ENCODE measurements at regions not wholly inside any gene's neighbourhood (a gene's known extent, or its start where the extent isn't known, plus 50 kb on each side); places are given as distances from the start of the nearest gene placed in this dataset.
"Not testable (repeated sequence)": the region's sequence is repeated elsewhere in the genome, so short reads cannot be mapped to it uniquely, and the experiment has no call there.

DNA sequence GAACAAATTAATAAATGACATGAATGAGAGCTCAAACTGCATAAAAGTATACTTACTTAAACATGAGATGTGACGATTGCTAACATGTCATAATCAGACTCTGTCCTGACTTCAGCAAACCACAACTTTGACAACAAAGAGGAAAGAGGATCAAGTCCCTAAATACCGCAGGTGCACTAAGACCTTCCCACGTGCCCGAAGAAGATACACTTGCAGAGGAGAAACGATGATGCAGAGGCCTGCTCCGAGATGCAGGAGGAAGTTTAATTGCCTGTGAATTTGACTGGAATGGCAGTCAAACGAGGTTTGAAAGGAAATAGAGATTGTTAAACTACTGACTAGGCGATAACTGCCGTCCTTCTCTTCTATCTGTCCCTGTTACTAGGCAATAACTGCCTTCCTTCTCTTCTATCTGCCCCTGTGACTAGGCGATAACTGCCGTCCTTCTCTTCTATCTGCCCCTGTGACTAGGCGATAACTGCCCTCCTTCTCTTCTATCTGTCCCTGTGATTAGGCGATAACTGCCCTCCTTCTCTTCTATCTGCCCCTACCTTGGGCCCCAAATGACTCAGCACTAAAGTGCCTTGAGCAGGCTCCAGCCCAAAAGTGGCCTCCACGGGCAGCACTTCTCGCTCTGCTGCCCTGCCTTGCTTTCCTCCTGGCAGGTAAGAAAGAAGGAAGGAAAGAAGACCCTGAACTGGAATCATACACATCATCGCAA is 2226.0 kb upstream of the DEFB115 start:
- not testable (repeated sequence) for DNase-seq (ENCODE audit: low read depth)

DNA sequence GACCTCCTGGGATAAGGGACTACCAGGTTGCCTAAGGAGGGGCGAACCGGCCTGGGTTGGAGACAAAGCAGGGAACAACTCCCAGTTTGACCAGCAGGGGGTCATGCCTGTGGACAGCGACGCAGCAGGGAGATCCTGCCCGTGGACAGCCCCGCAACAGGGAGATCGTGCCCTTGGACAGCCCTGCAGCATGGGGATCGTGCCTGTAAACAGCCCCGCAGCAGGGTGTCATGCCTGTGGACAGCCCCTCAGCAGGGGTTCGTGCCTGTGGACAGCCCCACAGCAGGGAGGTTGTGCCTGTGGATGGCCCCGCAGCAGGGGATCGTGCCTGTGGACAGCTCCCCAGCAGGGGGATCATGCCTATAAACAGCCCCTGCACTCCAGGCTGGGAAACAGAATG is 2213.2 kb upstream of the DEFB115 start:
- not testable (repeated sequence) for DNase-seq (ENCODE audit: low read depth)

DNA sequence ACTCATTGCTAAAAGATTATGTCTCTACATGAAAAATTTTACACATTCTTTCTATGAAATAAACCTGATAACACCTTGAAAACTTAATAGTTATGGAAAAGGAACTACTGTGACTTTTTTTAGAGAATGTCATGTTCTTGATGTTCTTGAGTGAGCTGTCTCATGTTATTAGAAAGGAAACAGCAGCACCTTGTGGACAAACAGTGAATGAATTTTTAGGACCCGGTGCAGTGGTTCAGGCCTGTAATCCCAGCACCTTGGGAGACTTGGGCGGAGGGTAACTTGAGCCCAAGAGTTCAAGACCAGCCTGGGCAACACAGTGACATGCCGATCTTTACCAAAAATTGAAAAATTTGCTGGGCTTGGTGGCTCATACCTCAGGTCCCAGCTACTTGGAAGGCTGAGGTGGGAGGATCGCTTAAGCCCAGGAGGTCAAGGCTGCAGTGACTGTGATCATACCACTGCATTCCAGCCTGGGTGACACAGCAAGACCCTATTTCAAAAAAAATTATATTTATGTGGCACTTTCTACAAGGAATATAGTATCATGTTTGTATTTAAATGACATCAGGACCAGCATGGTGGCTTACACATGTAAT is 2207.4 kb upstream of the DEFB115 start:
- DNase-seq (ENCODE audit: low read depth), result peak; percentile 5

DNA sequence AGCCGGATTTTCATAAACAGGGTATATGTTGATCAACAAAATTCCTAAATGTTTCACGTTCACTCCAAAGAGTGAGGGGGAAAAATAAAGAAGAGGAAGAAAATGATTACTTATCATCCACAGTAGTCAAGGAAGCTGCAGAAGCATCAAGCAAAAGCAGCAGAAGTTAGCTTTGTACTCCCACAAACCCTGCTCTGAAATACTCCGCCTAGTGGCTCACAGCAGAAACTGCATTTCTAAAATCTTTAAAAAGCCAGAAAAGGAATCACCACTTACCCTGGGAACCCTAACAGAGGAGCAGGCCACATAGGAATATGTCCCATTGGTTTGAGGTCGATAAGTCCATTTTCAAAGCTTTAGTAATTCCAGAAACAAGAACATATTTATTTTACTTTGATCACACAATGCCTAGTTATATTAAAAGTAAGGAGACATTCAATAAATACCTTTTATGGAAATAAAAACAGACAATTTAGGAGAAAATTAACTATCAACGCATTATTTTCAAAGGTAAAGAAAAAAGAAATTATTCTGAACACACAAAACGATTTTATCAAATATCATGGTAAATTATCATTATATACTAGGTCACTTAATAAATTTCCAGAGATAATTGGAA is 2199.5 kb upstream of the DEFB115 start:
- DNase-seq (ENCODE audit: low read depth), result not testable (repeated sequence)

DNA sequence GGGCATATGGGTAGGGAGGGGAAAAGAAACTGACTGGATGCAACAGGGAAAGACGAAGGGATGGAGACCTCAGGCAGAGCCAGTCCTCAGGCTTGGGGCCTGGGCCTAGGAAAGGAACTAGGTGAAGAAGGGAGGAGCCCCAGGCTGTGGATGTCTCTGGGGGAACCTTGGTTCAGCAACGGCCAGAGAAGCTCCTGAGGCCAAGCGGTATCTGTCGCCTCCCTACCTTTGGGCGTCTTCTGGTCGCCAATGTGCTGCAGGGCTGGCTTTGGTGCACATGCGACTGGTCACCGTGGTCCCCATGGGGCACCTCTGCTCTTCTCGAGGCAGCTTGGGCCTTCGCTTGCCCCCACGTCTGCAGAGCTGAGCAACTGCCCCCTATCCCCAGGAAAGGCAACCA is 2195.0 kb upstream of the DEFB115 start:
- DNase-seq (ENCODE audit: low read depth), result not testable (repeated sequence)

DNA sequence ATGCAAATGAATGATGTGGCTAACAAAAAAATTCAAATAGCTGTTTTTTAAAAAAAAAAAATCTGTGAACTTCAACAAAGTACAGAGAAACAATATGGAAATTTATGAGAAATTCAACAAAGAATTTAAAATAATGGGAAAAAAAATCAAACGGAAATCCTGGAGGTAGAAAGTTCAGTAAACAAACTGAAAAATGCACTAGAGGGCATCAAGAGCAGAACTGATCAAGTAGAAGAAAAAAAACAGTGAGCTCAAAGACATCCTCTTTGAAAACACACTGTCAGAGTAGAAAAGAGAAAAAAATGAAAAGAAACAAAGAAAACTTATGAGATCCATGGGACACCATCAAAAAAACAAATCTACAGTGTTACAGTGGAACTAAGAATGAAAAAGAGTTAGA is 2191.1 kb upstream of the DEFB115 start:
- not testable (repeated sequence) for DNase-seq (ENCODE audit: low read depth)

DNA sequence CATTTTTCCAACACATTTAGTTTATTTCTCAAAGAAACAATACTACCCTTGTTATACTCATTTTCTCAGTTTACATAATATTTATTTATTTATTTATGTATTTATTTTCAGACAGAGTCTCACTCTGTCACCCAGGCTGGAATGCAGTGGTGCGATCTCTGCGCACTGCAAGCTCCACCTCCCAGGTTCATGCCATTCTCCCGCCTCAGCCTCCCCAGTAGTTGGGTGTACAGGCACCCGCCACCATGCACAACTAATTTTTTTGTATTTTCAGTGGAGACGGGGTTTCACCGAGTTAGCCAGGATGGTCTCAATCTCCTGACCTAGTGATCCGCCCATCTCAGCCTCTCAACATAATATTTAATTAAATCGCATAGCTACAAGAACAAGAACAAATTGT is 2183.8 kb upstream of the DEFB115 start:
- DNase-seq (ENCODE audit: low read depth), result not testable (repeated sequence)

DNA sequence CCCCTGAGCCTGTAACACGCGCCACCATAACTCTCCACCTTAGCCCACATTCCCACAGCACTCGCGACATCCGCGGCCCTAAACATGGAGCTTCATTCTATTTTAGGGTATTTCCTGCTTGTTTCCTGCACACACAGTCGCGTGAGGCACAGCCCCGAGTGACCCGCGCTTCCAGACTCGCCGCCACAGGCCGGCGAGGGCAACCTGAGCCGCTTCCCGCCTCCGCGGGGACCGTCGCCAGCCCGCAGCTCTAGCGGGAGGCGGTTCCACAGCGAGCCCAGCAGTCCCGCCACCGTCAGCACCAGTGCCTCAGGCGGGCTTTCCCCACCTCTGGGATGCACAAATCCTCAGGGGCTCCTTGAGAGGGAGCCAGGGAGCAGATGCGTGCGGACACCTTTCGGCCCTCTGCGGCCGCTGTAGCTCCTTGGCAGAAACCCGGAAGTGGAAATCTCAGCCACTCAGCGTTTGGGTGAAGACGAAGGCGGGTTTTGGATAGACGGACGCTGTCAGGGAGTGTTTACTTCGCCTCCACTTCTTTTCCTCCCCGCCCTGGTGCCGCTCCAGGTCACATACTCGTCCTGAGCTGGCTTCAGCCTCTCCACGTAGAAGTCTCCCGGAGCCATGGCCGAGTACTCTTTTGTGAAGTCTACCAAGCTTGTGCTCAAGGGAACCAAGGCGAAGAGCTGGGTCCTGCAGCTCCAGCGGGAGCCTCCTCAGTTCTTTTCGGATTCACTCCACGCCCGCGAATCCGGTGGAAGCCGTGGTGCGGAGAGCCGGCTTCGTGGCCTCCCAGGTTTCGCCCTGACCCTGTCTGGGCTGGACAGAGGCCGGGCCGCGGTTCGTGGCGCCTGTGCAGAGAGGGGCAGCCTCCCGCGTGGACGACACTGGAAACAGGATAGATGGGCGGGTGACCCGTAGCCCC is 2177.4 kb upstream of the DEFB115 start:
- DNase-seq (ENCODE audit: low read depth), result peak; percentile 95

DNA sequence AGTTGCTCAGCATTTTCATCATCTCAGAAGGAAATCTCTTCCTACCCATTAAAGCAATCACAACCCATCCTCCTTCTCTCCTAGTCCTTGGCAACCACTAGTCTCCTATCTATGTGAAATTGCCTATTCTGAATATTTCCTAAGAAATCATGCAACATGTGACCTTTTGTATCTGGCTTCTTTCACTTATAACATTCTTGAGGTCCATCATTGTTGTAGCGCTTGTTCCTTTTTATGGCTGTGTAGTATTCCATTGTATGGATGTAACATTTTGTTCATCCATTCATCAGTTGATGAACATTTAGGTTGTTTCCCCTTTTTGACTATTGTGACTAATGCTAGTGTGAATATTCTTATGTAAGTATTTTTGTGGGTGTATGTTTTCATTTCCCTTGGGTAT is 2175.8 kb upstream of the DEFB115 start:
- DNase-seq (ENCODE audit: low read depth), result not testable (repeated sequence)

DNA sequence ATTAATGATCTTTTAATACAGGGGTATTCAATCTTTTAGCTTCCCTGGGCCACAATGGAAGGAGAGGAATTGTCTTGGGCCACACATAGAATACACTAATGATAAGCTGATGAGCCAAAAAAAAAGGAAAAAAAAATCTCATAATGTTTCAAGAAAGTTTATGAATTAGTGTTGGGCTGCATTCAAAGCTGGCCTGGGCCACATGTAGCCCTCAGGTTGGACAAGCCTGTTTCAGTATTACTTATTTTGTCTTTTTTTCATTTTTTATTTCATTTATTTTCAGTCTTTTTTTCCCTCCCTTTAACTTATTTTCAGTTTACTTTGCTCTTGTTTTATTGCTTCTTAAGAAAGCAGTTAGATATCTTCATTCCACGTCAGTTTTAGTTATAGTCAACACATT is 2171.8 kb upstream of the DEFB115 start:
- DNase-seq (ENCODE audit: low read depth), result no peak

DNA sequence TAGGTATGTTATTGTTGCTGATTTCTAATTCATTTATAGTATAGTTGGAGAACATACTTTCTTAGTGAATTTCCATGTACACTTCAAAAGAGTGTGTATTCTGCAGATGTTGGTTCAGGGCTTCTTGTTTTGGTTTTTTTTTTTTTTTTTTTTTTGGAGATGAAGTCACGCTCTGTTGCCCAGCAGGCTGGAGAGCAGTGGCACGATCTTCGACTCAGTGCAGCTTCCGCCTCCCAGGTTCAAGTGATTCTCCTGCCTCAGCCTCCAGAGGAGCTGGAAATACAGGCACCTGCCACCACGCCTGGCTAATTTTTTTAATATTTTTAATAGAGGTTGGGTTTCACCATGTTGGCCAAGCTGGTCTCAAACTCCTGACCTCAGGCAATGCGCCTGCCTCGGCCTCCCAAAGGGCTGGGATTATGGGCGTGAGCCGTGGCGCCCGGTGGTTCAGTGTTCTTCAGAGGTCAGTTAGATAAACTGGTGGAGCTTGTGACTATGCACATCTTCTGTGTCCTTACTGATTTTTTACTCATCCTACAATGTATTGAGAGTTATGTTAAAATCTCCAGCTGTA is 2171.2 kb upstream of the DEFB115 start:
- DNase-seq (ENCODE audit: low read depth), result peak; percentile 12

DNA sequence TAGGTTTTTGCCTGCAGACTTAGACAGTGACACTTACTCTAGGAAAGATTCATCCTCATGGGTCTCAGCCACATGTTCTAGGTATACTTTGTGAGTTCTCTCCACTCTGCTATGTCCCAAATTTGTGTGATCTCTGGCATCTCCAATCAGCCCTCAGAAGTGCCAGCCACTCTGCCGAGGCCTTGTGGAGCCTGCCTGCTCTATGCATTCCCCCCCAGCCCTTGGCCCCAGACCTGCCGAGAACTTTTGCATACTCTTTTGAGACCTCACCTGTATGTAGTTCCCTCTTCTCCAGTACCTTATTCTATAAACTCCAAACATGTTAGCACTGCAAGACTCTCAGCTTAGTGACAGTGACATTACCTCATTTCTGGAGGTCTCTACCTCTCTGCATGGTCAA is 2170.5 kb upstream of the DEFB115 start:
- no peak for DNase-seq (ENCODE audit: low read depth)

DNA sequence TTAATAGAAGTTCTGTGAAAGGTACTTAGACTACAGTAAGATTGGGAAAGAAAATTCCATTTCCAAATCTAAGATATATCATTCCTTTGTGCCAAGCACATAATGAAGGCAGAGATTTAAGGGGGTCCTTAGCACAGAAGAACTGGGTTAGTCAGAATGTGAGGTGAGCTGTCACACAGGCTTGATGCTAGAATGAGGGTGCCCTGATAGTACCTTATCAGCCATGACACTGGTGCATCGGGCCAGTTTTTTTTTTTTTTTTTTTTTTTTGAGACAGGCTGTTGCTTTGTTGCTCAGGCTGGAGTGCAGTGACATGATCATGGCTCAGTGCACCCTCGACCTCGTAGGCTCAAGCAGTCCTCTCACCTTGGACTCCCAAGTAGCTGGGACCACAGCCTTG is 2169.6 kb upstream of the DEFB115 start:
- not testable (repeated sequence) for DNase-seq (ENCODE audit: low read depth)

DNA sequence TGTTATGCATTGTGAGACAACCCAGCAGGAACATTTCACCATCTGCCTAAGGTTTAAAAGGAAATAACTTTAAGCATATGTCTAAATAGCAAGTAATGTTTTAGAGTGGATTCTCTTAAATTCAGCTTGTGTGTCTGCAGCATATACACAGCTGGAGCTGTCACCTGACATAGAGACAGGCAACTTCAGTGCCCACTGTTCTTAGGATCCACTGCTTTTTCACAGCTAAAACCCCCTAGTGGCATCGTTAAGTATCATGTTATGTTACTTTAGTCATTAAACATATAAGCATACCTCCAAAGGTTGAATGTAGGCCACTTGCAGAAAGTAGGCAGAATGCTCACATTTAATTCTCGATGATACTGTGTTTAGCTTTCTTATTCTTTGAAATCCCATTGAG is 2169.0 kb upstream of the DEFB115 start:
- not testable (repeated sequence) for DNase-seq (ENCODE audit: low read depth)

DNA sequence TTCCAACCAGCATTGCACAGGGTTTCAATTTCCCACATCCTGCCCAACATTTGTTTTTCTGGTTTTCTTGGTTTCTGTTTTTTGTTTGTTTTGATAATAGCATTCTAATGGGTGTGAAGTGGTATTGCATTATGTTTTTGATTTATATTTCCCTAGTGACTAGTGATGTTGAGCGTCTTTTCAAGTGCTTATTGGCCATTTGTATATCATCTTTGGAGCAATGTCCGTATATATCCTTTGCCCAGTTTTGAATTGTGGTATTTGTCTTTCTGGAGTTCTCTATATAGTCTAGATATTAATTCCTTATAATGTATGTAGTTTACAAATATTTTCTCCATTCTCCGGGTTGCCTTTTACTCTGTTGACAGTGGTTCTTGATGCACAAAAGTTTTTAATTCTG is 2168.1 kb upstream of the DEFB115 start:
- DNase-seq (ENCODE audit: low read depth), result not testable (repeated sequence)

DNA sequence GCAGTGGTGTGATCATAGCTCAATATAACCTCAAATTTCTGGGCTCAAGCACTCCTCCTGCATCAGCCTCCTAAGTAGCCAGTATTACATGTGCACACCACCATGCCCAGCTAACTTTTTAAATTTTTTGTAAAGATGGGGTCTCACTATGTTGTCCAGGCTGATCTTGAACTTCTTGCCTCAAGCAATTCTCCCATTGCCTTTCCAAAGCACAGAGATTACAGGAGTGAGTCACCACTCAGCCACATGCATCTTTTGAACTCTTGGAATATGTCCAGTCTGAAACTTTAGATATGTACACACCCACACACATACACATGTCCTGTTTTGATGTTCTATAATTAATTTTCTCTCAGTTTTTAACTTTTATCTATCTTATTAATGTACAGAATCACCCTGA is 2163.5 kb upstream of the DEFB115 start:
- DNase-seq (ENCODE audit: low read depth), result not testable (repeated sequence)

DNA sequence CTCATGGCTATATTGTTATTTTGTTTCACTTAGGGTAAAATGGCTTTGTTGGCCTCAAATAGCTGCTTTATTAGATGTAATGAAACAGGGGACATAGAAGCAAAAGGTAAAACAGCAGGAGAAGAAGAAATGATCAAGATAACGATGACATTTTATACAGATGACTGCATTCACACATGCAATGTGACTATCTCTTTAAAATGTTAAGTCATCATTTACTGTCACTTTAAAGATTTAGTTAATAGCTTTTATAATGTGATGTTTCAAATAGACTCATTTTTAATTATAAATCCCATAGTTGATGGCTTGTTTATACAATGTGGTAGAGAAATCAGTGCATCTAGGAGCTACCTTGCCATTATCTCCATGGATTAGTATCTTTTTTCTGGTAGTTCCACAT is 2160.8 kb upstream of the DEFB115 start:
- not testable (repeated sequence) for DNase-seq (ENCODE audit: low read depth)

DNA sequence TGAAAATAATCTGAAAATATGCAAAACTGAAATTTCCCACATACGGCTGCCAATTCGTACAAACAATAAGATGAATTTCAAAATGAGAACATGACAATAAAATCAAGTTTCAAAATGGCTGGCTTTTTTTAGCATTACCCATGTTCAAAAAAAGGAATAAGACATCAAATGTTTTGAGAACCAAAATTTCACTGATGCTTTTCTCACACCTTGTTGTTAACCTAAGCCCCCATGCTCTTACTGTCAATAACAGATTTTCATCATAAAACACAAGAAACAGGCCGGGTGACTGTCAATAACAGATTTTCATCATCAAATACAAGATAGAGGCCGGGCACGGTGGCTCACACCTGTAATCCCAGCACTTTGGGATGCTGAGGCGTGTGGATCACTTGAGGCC is 2149.6 kb upstream of the DEFB115 start:
- DNase-seq (ENCODE audit: low read depth), result not testable (repeated sequence)

DNA sequence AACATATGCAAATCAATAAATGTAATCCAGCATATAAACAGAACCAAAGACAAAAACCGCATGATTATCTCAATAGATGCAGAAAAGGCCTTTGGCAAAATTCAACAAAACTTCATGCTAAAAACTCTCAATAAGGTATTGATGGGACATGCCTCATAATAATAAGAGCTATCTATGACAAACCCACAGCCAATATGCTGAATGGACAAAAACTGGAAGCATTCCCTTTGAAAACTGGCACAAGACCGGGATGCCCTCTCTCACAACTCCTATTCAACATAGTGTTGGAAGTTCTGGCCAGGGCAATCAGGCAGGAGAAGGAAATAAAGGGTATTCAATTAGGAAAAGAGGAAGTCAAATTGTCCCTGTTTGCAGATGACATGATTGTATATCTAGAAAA is 2148.1 kb upstream of the DEFB115 start:
- DNase-seq (ENCODE audit: low read depth), result not testable (repeated sequence)

DNA sequence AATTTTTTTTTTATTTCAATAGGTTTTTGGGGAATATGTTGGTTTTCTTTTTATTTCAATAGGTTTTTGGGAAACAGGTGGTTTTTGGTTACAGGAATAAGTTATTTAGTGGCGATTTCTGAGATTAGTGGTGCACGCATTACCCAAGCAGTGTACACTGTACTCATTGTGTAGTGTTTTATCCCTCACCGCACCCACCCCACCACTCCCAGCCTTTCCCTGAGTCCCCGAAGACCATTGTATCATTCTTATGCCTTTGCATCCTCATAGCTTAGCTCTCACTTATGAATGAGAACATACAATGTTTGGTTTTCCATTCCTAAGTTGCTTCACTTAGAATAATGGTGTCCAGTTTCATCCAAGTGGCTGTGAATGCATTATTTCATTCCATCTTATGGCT is 2142.4 kb upstream of the DEFB115 start:
- DNase-seq (ENCODE audit: low read depth), result not testable (repeated sequence)

DNA sequence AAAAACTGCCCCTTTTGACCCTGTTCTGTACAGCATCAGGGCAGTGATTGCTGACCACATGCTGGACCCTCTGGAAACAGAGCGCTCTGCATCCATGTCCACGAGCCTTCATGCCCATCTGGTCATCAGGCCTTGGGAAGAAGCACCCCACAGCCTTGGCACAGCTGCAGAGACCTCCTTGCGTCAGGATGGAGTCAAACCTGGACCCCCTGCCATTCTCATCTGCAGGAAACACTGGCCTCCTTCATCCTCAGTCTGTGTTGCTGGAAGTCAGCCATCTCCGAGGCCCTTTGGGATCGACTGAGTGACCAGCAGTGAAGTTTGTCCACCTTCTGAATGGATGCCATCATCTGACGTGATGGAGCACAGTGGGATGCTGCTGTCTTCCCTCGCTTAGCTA is 2138.3 kb upstream of the DEFB115 start:
- no peak for DNase-seq (ENCODE audit: low read depth)

DNA sequence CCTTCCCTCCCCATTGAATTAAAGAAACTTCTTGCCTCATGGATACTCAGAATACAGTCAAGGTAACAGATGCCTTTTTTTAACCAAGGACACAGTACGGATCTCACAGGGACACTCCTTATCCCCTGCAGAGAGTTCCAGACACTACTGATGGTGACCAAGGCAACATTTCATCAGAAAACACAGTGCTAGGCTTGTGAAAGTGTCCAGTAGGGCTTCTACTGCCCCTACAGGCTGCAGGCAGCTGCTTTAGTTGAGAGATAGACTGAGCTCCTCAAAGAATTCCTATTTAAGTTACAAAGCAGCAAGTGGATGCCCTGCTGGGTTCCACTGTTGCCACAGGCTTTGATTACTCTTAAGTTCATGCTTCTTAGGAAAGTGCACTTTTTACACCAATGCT is 2137.8 kb upstream of the DEFB115 start:
- not testable (repeated sequence) for DNase-seq (ENCODE audit: low read depth)
